Hepatocyte (in vitro differentiated cells): ENCODE measurements at regions not wholly inside any gene's neighbourhood (a gene's known extent, or its start where the extent isn't known, plus 50 kb on each side); places are given as distances from the start of the nearest gene placed in this dataset.

Experiments used
- DNase-seq: peaks from one replicate; pipeline ENCODE4 v3.0.0-alpha.2; 2016; ENCODE audit warnings: low spot score
- H2AFZ ChIP-seq: fragments of 200-600 bp; sonication (generic); 2 replicates; pipeline ENCODE4 v1.6.0; 2016; ENCODE audit warnings: antibody characterized with exemption, mild to moderate bottlenecking
- H3K27ac ChIP-seq: fragments of 200-600 bp; sonication (generic); 2 replicates; pipeline ENCODE4 v1.5.1; 2016; ENCODE audit warnings: mild to moderate bottlenecking
- H3K27me3 ChIP-seq: fragments of 200-600 bp; sonication (generic); 2 replicates; pipeline ENCODE4 v1.6.1; 2016
- H3K36me3 ChIP-seq: fragments of 200-600 bp; sonication (generic); replicated peaks from 2 replicates; pipeline ENCODE4 v1.5.1; 2016; ENCODE audit warnings: low read depth; ENCODE audit not compliant: insufficient read depth
- H3K4me1 ChIP-seq: fragments of 200-600 bp; sonication (generic); 2 replicates; pipeline ENCODE4 v1.5.1; 2016; ENCODE audit warnings: mild to moderate bottlenecking, moderate library complexity; ENCODE audit not compliant: insufficient read depth
- H3K4me2 ChIP-seq: fragments of 200-600 bp; sonication (generic); 2 replicates; pipeline ENCODE4 v1.6.0; 2016
- H3K4me3 ChIP-seq: fragments of 200-600 bp; sonication (generic); 2 replicates; pipeline ENCODE4 v1.5.1; 2016; ENCODE audit warnings: mild to moderate bottlenecking
- H3K79me2 ChIP-seq: fragments of 200-600 bp; sonication (generic); 2 replicates; pipeline ENCODE4 v1.6.0; 2017; ENCODE audit warnings: mild to moderate bottlenecking
- H3K9me2 ChIP-seq: fragments of 200-600 bp; sonication (generic); replicated peaks from 2 replicates; pipeline ENCODE4 v1.6.0; 2017; ENCODE audit warnings: mild to moderate bottlenecking; ENCODE audit not compliant: insufficient read depth
- H3K9me3 ChIP-seq: fragments of 200-600 bp; sonication (generic); 2 replicates; pipeline ENCODE4 v1.5.1; 2016; ENCODE audit warnings: low read depth, mild to moderate bottlenecking
- H4K20me1 ChIP-seq: fragments of 200-600 bp; sonication (generic); 2 replicates; pipeline ENCODE4 v1.6.0; 2016; ENCODE audit warnings: mild to moderate bottlenecking; ENCODE audit not compliant: insufficient read depth, poor library complexity, severe bottlenecking
- EZH2 ChIP-seq: fragments of 200-600 bp; sonication (generic); IDR thresholded peaks from 2 replicates; pipeline ENCODE4 v1.6.1; 2016; ENCODE audit warnings: antibody characterized with exemption, mild to moderate bottlenecking, borderline replicate concordance
- EZH2phosphoT487 ChIP-seq: fragments of 200-600 bp; sonication (generic); IDR thresholded peaks from one replicate; pipeline ENCODE4 v1.6.1; 2018; ENCODE audit warnings: antibody characterized with exemption, mild to moderate bottlenecking, low read depth, moderate library complexity; ENCODE audit not compliant: unreplicated experiment, severe bottlenecking
- WGBS: methylation state at CpG from one replicate; pipeline ENCODE4 v1.1.6; 2016; ENCODE audit warnings: low lambda C conversion rate; ENCODE audit errors: missing lambda C conversion rate; 5-methylcytosine and 5-hydroxymethylcytosine counted together
- TF ChIP-seq, protein P1 (sequence below): fragments of 200-600 bp; sonication (generic); IDR thresholded peaks from 2 replicates; pipeline ENCODE4 v1.5.1; 2016; ENCODE audit warnings: antibody characterized with exemption, mild to moderate bottlenecking; ENCODE audit not compliant: poor library complexity

GRCh38 chr22:48513929-48514328, 1313.7 kb downstream of the BRD1 start:
- no peak for DNase-seq
- 89% methylated on average over 10 of the region's 10 CpGs for WGBS
- no peak overlapping the region for H3K4me3 ChIP-seq
- no peaks in the 10 kb centered on the region for H3K36me3 ChIP-seq
- no peaks in the 10 kb centered on the region for H3K9me2 ChIP-seq
- H3K4me1 ChIP-seq: no peaks in the 10 kb centered on the region
- TF ChIP-seq EZH2 (no peak), EZH2phosphoT487 (no peak)
- TF ChIP-seq, protein P1, sequence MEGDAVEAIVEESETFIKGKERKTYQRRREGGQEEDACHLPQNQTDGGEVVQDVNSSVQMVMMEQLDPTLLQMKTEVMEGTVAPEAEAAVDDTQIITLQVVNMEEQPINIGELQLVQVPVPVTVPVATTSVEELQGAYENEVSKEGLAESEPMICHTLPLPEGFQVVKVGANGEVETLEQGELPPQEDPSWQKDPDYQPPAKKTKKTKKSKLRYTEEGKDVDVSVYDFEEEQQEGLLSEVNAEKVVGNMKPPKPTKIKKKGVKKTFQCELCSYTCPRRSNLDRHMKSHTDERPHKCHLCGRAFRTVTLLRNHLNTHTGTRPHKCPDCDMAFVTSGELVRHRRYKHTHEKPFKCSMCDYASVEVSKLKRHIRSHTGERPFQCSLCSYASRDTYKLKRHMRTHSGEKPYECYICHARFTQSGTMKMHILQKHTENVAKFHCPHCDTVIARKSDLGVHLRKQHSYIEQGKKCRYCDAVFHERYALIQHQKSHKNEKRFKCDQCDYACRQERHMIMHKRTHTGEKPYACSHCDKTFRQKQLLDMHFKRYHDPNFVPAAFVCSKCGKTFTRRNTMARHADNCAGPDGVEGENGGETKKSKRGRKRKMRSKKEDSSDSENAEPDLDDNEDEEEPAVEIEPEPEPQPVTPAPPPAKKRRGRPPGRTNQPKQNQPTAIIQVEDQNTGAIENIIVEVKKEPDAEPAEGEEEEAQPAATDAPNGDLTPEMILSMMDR: no peak
- H2AFZ ChIP-seq: no peak overlapping the region
- no peaks in the 10 kb centered on the region for H4K20me1 ChIP-seq
- no peak overlapping the region for H3K27ac ChIP-seq
- no peaks in the 10 kb centered on the region for H3K79me2 ChIP-seq
- H3K4me2 ChIP-seq: no peak overlapping the region
- no peaks in the 10 kb centered on the region for H3K9me3 ChIP-seq
- H3K27me3 ChIP-seq: no peaks in the 10 kb centered on the region

GRCh38 chr22:48513446-48513845, 1314.2 kb downstream of the BRD1 start:
- no peaks in the 10 kb centered on the region for H4K20me1 ChIP-seq
- H3K9me3 ChIP-seq: no peaks in the 10 kb centered on the region
- no peak overlapping the region for H2AFZ ChIP-seq
- TF ChIP-seq EZH2 (no peak), EZH2phosphoT487 (no peak)
- TF ChIP-seq, protein P1: no peak
- H3K27me3 ChIP-seq: no peaks in the 10 kb centered on the region
- H3K4me3 ChIP-seq: no peak overlapping the region
- H3K4me1 ChIP-seq: no peaks in the 10 kb centered on the region
- H3K79me2 ChIP-seq: no peaks in the 10 kb centered on the region
- H3K4me2 ChIP-seq: no peak overlapping the region
- no peaks in the 10 kb centered on the region for H3K36me3 ChIP-seq
- no peak for DNase-seq
- no peak overlapping the region for H3K27ac ChIP-seq
- no peaks in the 10 kb centered on the region for H3K9me2 ChIP-seq
- WGBS: 94% methylated on average over 10 of the region's 10 CpGs

DNA sequence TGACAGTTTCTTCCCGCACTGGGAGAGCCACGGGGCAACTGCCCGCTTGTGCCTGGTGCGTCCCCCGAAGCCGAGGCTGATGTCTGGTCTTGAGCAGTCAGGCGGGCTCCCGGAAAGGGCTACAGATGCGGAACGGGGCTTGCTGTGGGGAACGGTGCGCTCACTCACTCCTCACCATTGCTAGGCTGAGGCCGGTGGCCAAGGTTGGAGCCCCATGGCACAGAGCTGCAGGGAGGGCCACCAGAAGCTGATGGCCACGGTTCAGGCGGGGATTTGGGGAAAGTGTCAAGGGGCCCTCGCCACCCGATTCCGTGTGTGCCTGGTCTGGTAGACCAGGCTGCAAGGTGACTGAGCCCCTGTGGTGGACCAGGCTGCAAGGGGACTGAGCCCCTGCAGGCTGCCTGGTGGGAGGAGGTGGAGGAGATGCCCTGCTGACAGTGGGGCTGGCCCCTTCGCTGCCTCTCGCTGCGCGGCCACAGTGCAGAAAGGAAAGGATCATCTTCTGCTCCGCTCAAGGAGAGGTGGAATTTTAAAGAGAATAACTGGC, 1315.8 kb downstream of the BRD1 start:
- no peak for TF ChIP-seq EZH2phosphoT487
- TF ChIP-seq, protein P1: no peak
- no peak for TF ChIP-seq EZH2
- 93% methylated on average over 23 of the region's 23 CpGs for WGBS

GRCh38 chr22:48511211-48511610, 1316.5 kb downstream of the BRD1 start:
- H3K79me2 ChIP-seq: no peaks in the 10 kb centered on the region
- no peaks in the 10 kb centered on the region for H4K20me1 ChIP-seq
- 70% methylated on average over 7 of the region's 7 CpGs for WGBS
- H3K4me3 ChIP-seq: no peak overlapping the region
- H3K9me2 ChIP-seq: no peaks in the 10 kb centered on the region
- H3K9me3 ChIP-seq: no peaks in the 10 kb centered on the region
- TF ChIP-seq, protein P1: no peak
- TF ChIP-seq EZH2phosphoT487 (no peak), EZH2 (no peak)
- no peak overlapping the region for H3K27ac ChIP-seq
- H3K4me1 ChIP-seq: no peaks in the 10 kb centered on the region
- H3K4me2 ChIP-seq: no peak overlapping the region
- no peak for DNase-seq
- H3K36me3 ChIP-seq: no peaks in the 10 kb centered on the region
- no peaks in the 10 kb centered on the region for H3K27me3 ChIP-seq
- H2AFZ ChIP-seq: no peak overlapping the region

More for the DNA sequence above, 1315.8 kb downstream of the BRD1 start:
- no peaks in the 10 kb centered on the region for H4K20me1 ChIP-seq
- H3K27ac ChIP-seq: no peak overlapping the region
- no peak for DNase-seq
- H3K36me3 ChIP-seq: no peaks in the 10 kb centered on the region
- H3K4me2 ChIP-seq: no peak overlapping the region
- H3K4me3 ChIP-seq: no peak overlapping the region
- H3K4me1 ChIP-seq: no peaks in the 10 kb centered on the region
- no peaks in the 10 kb centered on the region for H3K9me3 ChIP-seq
- no peaks in the 10 kb centered on the region for H3K9me2 ChIP-seq
- H2AFZ ChIP-seq: no peak overlapping the region
- no peaks in the 10 kb centered on the region for H3K79me2 ChIP-seq
- H3K27me3 ChIP-seq: no peaks in the 10 kb centered on the region
